ENCODE measurements at regions not wholly inside any gene's neighbourhood (a gene's known extent, or its start where the extent isn't known, plus 50 kb on each side); places are given as distances from the start of the nearest gene placed in this dataset.
"Not testable (repeated sequence)": the region's sequence is repeated elsewhere in the genome, so short reads cannot be mapped to it uniquely, and the experiment has no call there.

GRCh38 chr6:150683320-150683719 lies 83.6 kb downstream of the PLEKHG1 start:
- no peak for DNase-seq (ENCODE audit: low read depth)

GRCh38 chr6:150684161-150684560 lies 84.5 kb downstream of the PLEKHG1 start:
- DNase-seq (ENCODE audit: low read depth): no peak

DNA sequence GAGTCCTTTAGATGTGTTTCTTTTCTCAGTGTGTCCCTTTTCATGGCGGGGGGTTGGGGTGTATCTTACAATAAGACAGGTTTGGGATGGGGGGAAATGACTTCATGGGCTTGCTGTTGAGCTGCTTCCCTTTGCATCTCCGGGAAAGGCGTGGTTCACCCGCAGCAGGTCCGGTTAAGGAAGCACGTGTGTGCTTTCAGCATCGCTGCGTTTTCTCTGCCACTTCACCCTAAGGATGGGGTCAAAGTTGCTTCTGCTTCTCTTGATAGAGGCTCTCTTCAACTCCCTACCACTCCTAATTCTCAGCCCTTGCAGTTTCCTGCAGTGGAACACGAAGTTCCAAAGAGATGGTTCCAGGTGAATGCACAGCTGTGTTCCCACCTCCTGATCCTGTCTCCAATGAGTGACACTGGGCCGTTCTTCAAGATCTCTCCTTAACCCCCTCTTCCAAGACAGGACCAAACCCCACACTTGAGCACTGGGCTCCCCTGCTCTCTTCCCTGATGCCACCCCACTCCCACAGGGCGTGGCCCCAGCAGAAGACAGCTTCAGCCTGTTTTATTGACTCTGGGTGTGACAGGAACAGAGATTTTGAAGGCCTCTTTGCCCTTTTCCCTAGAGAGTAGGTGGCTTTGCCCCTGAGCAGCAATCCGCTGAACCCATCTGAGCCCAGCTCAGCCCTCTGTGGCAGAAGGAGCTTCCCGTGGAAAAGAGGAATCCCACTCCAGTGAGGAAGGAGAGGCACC lies 85.2 kb downstream of the PLEKHG1 start:
- no peak for DNase-seq (ENCODE audit: low read depth)

DNA sequence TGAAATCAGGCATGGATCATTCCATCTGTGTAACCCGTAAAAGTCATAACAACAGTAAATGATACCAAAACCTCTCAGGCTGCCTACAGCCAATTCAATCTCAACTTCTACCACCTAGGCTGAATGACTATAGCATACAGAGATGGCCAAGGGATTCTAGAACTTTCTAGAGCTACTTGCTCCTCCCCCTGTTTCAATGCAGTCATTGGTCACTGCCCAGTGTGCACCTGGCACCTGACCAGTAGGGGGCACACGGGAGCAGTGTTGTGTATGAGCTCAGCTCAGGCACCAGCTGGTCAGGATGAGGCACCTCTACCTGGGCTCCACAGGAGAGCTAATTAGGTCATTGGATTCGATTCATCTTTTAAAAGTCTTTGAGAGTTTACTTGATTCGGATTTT lies 86.2 kb downstream of the PLEKHG1 start:
- peak; percentile 4 for DNase-seq (ENCODE audit: low read depth)

DNA sequence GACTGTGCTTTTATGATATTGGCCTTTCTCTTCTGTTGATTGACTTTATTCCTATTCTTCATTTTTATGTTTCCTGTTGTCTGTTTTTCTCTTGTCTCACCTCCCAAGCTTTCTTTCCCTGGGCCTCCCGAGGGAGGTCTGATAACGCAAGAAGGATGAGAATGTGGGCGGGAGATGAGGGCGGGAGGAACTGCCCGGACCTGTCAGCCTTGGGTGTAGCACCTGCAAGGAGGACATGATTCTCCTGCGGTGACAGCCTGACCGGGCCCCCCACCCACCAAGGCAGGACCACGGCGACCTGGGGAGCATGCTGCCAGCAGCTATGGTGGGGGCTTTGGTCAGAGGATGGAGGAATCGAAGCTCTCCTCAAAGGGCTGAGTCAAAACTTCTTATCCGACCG lies 86.9 kb downstream of the PLEKHG1 start:
- DNase-seq (ENCODE audit: low read depth): no peak

- no peak for DNase-seq (ENCODE audit: low read depth)
Measured at GRCh38 chr6:150687508-150687907, 87.8 kb downstream of the PLEKHG1 start.

DNA sequence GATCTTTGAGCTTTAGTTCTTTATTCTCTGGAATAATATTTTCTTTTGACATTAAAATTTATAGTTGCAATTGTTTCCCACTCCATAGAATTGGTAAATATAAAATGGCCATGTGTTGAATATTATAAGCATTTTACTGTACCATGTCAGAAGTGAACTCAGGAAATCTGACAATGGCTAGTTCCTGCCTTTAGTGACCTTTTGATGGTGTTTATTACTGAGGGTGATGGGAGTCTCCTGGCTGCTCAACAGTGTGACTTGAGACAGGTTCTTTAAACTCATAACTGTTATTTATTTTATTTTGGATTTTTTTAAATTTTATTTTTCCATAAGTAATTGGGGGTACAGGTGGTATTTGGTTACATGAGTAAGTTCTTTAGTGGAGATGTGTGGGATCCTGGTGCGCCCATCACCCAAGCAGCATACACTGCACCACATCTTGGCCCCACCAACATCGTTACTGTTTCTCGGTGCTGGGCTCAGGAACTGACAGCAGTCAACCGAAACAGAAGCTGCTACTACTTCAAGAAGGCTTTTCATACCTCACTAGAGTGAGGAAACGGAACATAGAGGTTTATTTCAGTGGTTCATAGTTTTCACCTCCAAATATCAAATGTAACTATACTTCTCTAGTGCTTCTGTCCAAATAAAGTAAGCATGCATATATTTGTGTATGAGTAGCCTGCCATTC lies 90.4 kb downstream of the PLEKHG1 start:
- DNase-seq (ENCODE audit: low read depth): no peak

- DNase-seq (ENCODE audit: low read depth): no peak
Measured at GRCh38 chr6:150690681-150691080, 91.0 kb downstream of the PLEKHG1 start.

GRCh38 chr6:150691463-150691862 lies 91.8 kb downstream of the PLEKHG1 start:
- no peak for DNase-seq (ENCODE audit: low read depth)

DNA sequence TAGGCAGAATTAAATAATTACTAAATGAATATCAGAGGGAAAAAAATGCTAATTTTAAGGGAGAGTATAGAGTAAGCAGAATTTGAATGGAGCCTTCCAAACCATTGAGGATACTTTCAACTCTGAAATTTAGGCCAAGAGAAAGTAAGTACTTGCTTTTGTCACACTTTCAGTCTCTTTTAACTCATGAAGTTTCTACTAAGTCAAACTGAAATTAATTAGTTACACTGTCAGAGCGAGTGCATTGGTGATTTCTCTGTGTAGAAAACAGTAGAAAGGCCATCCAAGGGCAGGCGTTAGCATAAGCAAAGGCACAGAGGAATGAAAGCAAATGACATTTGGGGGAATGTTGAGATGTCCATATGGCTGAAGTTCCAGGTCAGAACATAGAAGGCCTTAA lies 92.9 kb downstream of the PLEKHG1 start:
- no peak for DNase-seq (ENCODE audit: low read depth)

GRCh38 chr6:150694889-150695288 lies 95.2 kb downstream of the PLEKHG1 start:
- no peak for DNase-seq (ENCODE audit: low read depth)

DNA sequence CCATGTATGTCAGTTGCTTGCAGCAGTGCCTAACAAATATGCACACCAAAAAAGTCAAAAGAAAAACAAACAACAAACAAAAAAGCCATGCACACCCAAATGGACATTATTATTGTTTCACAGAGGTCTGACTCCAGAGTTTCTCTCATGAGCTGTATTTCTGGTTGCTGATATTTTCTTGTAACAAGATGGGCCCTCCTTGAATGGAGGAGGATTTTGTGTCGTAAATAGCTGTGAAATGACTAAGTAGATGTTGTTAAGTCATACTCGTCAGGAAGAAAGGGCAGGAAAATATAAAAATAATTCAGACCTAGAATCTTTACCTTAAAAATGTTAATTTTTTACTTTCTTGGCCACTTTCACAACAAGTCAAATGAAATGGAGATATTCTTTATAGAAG lies 96.0 kb downstream of the PLEKHG1 start:
- no peak for DNase-seq (ENCODE audit: low read depth)

DNA sequence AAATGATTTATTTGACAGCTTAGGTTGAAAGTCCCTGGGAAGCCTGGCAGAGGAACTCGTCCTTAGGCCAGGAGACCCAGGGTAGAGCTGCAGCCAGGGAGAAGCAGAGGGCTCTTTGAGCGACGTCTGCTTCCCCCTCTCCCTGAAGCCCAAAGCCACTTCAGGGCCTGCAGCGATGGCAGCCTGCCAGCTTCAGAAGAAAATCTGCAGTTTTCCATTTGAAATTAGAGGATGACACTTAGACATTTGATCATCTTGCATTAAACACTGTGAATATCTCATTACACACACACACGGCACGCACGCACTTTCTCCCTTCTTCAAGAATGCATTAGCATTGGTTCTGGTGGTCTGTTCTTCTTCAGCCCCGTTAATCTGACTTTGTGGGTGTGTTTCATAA lies 96.5 kb downstream of the PLEKHG1 start:
- DNase-seq (ENCODE audit: low read depth): no peak

DNA sequence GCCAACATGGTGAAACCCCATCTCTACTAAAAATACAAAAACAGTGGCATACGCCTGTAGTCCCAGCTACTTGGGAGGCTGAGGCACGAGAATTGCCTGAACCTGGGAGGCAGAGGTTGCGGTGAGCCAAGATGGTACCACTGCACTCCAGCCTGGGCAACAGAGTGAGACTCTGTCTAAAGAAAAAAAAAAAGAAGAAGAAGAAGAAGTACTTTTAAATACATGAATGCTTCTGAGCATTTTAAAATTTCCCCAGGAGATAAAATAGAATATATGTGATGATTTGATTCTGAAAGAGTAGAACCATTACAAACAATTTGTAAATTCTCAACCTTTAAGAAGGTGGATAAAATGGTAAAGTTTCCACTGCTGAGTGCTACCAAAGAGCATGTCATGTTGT lies 97.2 kb downstream of the PLEKHG1 start:
- not testable (repeated sequence) for DNase-seq (ENCODE audit: low read depth)

- DNase-seq (ENCODE audit: low read depth): no peak
Measured at GRCh38 chr6:150697515-150697914, 97.8 kb downstream of the PLEKHG1 start.

- DNase-seq (ENCODE audit: low read depth): no peak
Measured at GRCh38 chr6:150698391-150698790, 98.7 kb downstream of the PLEKHG1 start.

- no peak for DNase-seq (ENCODE audit: low read depth)
Measured at GRCh38 chr6:150702675-150703074, 103.0 kb downstream of the PLEKHG1 start.

DNA sequence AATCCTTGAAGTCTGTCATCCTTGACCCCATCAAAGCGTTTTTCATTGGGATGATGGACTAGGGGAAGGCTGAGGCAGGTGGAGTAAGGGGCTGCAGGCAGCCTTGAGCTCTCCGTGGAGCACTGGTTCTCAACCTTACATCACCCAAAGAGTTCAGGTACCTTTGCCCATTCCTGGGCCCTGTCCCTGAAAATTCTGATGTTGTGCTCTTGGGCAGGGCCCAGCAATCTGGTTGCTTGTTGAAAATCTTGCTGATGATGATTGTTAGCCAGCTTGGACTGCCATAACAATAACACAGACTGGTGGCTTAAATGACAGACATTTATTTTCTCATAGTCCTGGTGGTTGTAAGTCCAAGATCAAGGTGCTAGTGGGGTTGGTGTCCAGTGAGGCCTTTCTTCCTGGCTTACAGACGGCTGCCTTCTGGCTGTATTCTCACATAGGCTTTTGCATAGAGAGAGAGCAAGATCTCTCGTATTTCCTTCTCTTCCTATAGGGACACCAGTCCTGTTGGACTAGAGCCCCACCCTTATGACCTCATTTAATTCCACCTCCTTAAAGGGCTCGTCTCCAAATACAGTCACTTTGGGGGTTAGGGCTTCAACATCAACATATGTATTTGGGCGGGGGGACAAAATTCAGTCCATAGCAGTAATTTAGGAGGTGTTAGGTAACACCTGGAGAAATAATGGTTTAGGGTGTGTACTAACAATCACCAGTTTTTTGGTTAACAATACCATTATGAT lies 104.9 kb downstream of the PLEKHG1 start:
- no peak for DNase-seq (ENCODE audit: low read depth)

DNA sequence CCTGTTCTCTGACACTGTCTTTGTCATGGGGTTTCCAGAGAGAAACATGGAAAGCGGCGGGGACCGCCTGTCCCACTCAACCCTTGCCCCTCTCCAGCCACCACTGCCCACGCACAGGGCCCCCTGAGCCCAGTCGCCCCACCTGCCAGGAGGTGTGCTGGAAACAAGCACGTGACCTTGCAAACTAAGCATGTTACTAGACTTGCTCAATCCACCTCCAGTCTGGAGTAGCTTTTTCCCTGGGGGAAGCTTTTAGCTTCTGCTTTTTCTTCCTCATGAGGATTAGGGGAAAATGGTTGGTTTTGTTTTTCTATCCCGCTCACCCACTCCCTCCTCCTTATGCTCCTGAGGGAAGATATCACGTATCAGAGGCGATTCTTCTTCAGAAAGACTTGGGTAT lies 105.7 kb downstream of the PLEKHG1 start:
- no peak for DNase-seq (ENCODE audit: low read depth)

DNA sequence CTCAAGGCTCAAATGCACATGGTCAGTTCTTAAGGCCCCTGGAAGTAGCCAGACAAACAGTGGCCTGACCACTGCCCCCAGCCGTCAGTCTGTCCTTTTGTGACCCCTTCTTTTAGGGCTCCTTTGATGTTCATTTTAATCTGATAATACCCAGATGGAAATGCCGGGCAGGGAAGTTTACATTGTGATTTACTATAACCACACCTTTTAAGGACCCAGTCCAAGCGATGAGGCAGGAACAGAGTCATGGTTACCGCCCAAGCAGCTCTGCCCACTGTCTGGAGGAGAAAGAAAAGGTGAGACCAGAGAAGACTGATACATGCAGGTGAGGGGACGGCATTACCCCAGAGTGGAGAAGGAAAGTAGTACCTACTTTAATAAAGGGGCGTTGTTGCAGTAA lies 110.6 kb downstream of the PLEKHG1 start:
- DNase-seq (ENCODE audit: low read depth): no peak

DNA sequence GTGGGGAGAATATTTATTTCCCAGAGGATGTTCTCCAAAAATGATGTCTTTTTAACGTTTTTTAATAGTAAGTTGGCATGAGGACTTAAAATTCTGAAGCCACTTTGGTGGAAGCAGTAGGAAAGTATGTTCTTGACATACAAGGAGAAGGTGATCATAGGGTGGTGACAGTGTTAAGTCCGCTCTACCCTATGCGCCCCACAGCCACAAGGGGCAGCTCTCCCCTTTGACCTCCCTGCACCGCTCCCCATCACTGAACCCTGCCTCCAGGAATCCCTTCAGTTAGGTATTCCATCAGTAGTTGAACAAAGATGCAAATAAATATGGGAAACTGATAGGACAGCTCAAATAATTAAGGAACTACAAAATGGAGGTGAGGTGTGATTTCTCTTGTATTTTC lies 111.4 kb downstream of the PLEKHG1 start:
- DNase-seq (ENCODE audit: low read depth): no peak

- DNase-seq (ENCODE audit: low read depth): no peak
Measured at GRCh38 chr6:150711584-150712504, 112.2 kb downstream of the PLEKHG1 start.

Data from activated T-helper 1 cell treated with Interleukin-2 at 50 U/mL for 16 hours (primary cell).